AG04449 (cell line): ENCODE measurements at regions not wholly inside any gene's neighbourhood (a gene's known extent, or its start where the extent isn't known, plus 50 kb on each side); places are given as distances from the start of the nearest gene placed in this dataset.

ENCODE experiments used
- CTCF ChIA-PET: fragments of 350-600 bp; formaldehyde crosslinking; extraction: SDS; loops from one replicate; lab custom pipeline; 2021; ENCODE audit warnings: antibody characterized with exemption; lab: Yijun Ruan, JAX
- POLR2A ChIA-PET: fragments of 400-600, 350-600 bp; formaldehyde crosslinking; extraction: SDS; loops from one replicate; lab custom pipeline; 2020; ENCODE audit warnings: antibody characterized with exemption, inconsistent platforms; lab: Yijun Ruan, JAX
- DNase-seq: peaks from one replicate; pipeline ENCODE4 v3.0.0-alpha.2; 2010; ENCODE audit warnings: low read depth, low spot score
- H3K4me3 ChIP-seq: 2 replicates; pipeline ENCODE4 v1.5.1; 2011; ENCODE audit warnings: low read depth, mild to moderate bottlenecking, control low read depth, low read length
- TF ChIP-seq, protein P1 (sequence below): IDR thresholded peaks from one replicate; pipeline ENCODE4 v1.5.1; 2011; ENCODE audit warnings: mild to moderate bottlenecking, moderate library complexity, low read length, control low read depth, inconsistent platforms; ENCODE audit not compliant: insufficient read depth; ENCODE audit errors: missing control alignments

- H3K4me3 ChIP-seq: no peak overlapping the region
- ChIA-PET CTCF (no interaction called here), POLR2A (no interaction called here)
- TF ChIP-seq, protein P1, sequence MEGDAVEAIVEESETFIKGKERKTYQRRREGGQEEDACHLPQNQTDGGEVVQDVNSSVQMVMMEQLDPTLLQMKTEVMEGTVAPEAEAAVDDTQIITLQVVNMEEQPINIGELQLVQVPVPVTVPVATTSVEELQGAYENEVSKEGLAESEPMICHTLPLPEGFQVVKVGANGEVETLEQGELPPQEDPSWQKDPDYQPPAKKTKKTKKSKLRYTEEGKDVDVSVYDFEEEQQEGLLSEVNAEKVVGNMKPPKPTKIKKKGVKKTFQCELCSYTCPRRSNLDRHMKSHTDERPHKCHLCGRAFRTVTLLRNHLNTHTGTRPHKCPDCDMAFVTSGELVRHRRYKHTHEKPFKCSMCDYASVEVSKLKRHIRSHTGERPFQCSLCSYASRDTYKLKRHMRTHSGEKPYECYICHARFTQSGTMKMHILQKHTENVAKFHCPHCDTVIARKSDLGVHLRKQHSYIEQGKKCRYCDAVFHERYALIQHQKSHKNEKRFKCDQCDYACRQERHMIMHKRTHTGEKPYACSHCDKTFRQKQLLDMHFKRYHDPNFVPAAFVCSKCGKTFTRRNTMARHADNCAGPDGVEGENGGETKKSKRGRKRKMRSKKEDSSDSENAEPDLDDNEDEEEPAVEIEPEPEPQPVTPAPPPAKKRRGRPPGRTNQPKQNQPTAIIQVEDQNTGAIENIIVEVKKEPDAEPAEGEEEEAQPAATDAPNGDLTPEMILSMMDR: no peak
- no peak for DNase-seq
Measured at GRCh38 chr6:131366223-131366622, 206.8 kb upstream of the ARG1 start.

DNA sequence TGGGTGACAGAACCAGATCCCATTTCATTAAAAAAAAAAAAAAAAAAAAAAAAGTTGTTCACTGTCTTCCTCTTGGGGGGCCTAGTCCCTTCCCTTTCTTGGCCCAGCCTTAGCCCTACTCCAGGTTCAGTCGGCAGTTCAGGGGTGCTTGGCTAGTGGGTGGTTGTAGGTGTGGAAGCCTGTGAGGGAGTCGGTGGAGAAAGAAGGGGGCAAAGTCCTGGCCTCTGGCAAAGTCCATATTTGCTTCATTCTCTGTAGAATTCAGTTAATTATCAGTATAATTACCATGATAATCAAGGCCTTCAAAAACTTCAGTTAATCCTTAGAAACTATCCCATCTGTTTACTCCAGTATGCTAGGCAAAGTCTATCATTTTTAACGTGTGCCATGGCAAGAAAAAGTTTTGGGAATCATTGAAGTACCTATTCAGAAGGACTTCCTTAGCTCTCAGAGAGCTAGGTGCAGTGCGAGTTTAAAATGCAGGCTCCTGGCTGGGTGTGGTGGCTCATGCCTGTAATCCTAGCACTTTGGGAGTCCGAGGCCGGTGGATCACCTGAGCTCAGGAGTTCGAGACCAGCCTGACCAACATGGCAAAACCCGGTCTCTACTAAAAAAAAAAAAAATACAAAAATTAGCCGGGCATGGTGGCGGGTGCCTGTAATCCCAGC lies 205.7 kb upstream of the ARG1 start:
- ChIA-PET CTCF (no interaction called here), POLR2A (no interaction called here)
- DNase-seq: no peak
- H3K4me3 ChIP-seq: no peak overlapping the region
- TF ChIP-seq, protein P1: no peak

- ChIA-PET CTCF (no interaction called here), POLR2A (no interaction called here)
- TF ChIP-seq, protein P1: no peak
- no peak for DNase-seq
- H3K4me3 ChIP-seq: no peak overlapping the region
Measured at GRCh38 chr6:131368198-131368911, 204.7 kb upstream of the ARG1 start.

DNA sequence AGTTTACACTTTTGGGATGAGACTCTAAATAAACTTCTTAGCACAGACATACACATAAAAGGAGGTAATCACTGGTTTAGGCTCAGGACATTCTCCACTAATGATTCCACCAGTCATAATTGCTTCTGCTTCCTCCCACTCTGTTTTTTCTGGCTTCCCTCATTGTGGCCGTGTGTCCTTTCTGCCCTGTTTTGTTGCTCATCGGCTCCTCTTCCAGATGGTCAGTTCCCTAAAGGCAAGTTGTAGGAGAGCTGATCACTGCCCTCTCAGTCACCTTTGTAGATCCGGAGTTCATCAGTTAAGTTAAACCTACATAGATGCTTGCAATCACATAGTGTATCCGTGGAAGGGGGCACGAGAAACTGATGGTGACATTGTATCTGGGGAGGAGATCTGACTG lies 200.5 kb upstream of the ARG1 start:
- CTCF ChIA-PET: no interaction called here
- H3K4me3 ChIP-seq: no peak overlapping the region
- DNase-seq: no peak
- POLR2A ChIA-PET: no interaction called here
- TF ChIP-seq, protein P1: no peak

GRCh38 chr6:131377112-131377705 lies 195.8 kb upstream of the ARG1 start:
- DNase-seq: no peak
- H3K4me3 ChIP-seq: no peak overlapping the region
- ChIA-PET POLR2A (no interaction called here), CTCF (no interaction called here)
- TF ChIP-seq, protein P1: no peak

- DNase-seq: no peak
- CTCF ChIA-PET: no interaction called here
- POLR2A ChIA-PET: no interaction called here
- H3K4me3 ChIP-seq: no peak overlapping the region
- TF ChIP-seq, protein P1: no peak
Measured at GRCh38 chr6:131378874-131379273, 194.2 kb upstream of the ARG1 start.
